ENCODE measurements at regions not wholly inside any gene's neighbourhood (a gene's known extent, or its start where the extent isn't known, plus 50 kb on each side); places are given as distances from the start of the nearest gene placed in this dataset.

GRCh38 chr9:115210699-115211098, 92.7 kb upstream of the TNC start:
- no peak for DNase-seq

GRCh38 chr9:115211413-115212124, 93.6 kb upstream of the TNC start:
- no peak for DNase-seq

- no peak for DNase-seq
These were observed 94.2 kb upstream of the TNC start for GRCh38 chr9:115212125-115212605.

GRCh38 chr9:115212832-115213231, 94.9 kb upstream of the TNC start:
- DNase-seq: no peak

GRCh38 chr9:115213818-115214334, 95.9 kb upstream of the TNC start:
- no peak for DNase-seq

- no peak for DNase-seq
These were observed 98.9 kb upstream of the TNC start for GRCh38 chr9:115216873-115217272.

GRCh38 chr9:115220319-115221005, 102.5 kb upstream of the TNC start:
- peak; percentile 11 to 82 for DNase-seq

- DNase-seq: no peak
These were observed 105.5 kb upstream of the TNC start for GRCh38 chr9:115223471-115223870.

- no peak for DNase-seq
These were observed 107.6 kb upstream of the TNC start for GRCh38 chr9:115225459-115226116.

GRCh38 chr9:115226152-115226551, 108.2 kb upstream of the TNC start:
- DNase-seq: no peak

GRCh38 chr9:115229496-115229895, 111.5 kb upstream of the TNC start:
- no peak for DNase-seq

GRCh38 chr9:115230924-115231515, 113.1 kb upstream of the TNC start:
- DNase-seq: no peak

- DNase-seq: no peak
These were observed 114.3 kb upstream of the TNC start for GRCh38 chr9:115232181-115232774.

- DNase-seq: no peak
These were observed 116.1 kb upstream of the TNC start for GRCh38 chr9:115234094-115234493.

- DNase-seq: no peak
These were observed 117.3 kb upstream of the TNC start for GRCh38 chr9:115235221-115235620.

GRCh38 chr9:115237385-115237998, 119.5 kb upstream of the TNC start:
- DNase-seq: no peak

GRCh38 chr9:115240676-115241075, 122.7 kb upstream of the TNC start:
- no peak for DNase-seq

GRCh38 chr9:115241641-115242040, 123.7 kb upstream of the TNC start:
- no peak for DNase-seq

GRCh38 chr9:115249488-115249887, 131.5 kb upstream of the TNC start:
- no peak for DNase-seq

GRCh38 chr9:115250621-115251032, 132.7 kb upstream of the TNC start:
- DNase-seq: no peak

GRCh38 chr9:115254287-115255180, 136.6 kb upstream of the TNC start:
- no peak for DNase-seq

Measured in NCI-H1930 (cell line).